Gastrocnemius medialis (tissue), 4 donors: ENCODE measurements at regions not wholly inside any gene's neighbourhood (a gene's known extent, or its start where the extent isn't known, plus 50 kb on each side); places are given as distances from the start of the nearest gene placed in this dataset.
"Not testable (repeated sequence)": the region's sequence is repeated elsewhere in the genome, so short reads cannot be mapped to it uniquely, and the experiment has no call there.

Experiments
- ATAC-seq, 2 donors: fragments of 150-250 bp; one replicate each; pipeline ENCODE4 v1.9.1; 2016
- DNase-seq, 2 donors: peaks; one replicate each; pipeline ENCODE4 v3.0.0-alpha.2; 2019
- H3K27ac ChIP-seq, 4 donors: fragments of 200-600 bp; sonication (generic); 1 replicate in 1 of 4; 2 replicates in 3 of 4; pipeline ENCODE4 v1.5.1; 2016 to 2018; ENCODE audit warnings: mild to moderate bottlenecking in 2 of 4, moderate library complexity in 1 of 4
- H3K27me3 ChIP-seq, 3 donors: fragments of 200-600 bp; sonication (generic) in 2 of 3; 1 replicate in 1 of 3; 2 replicates in 2 of 3; pipeline versions ENCODE4 v1.5.1 to v1.6.0; 2016 to 2019; ENCODE audit warnings: mild to moderate bottlenecking in 1 of 3, moderate library complexity in 1 of 3
- H3K36me3 ChIP-seq, 2 donors: fragments of 200-600 bp; sonication (generic) in 1 of 2; one replicate each; pipeline ENCODE4 v1.5.1; 2017 to 2018
- H3K4me1 ChIP-seq, 2 donors: fragments of 200-600 bp; sonication (generic) in 1 of 2; one replicate each; pipeline ENCODE4 v1.5.1; 2016 to 2017; ENCODE audit warnings: mild to moderate bottlenecking in 2 of 2
- H3K4me3 ChIP-seq, 4 donors: fragments of 200-600 bp; sonication (generic) in 3 of 4; 1 replicate in 1 of 4; 2 replicates in 3 of 4; pipeline ENCODE4 v1.5.1; 2016 to 2019; ENCODE audit warnings: mild to moderate bottlenecking in 2 of 4
- H3K9me3 ChIP-seq, 3 donors: fragments of 200-600 bp; sonication (generic) in 2 of 3; 1 replicate in 1 of 3; 2 replicates in 2 of 3; pipeline ENCODE4 v1.5.1; 2016 to 2019
- CTCF ChIP-seq, 5 experiments: fragments of 450-650 bp in 3 of 5; fragments of 200-600 bp in 2 of 5; sonication (generic) in 2 of 5; IDR thresholded peaks in 4 of 5; conservative IDR thresholded peaks in 1 of 5; 1 replicate in 4 of 5; 2 replicates in 1 of 5; pipeline ENCODE4 v1.5.1; 2016 to 2019; ENCODE audit warnings: antibody characterized with exemption in 5 of 5, mild to moderate bottlenecking in 3 of 5, moderate library complexity in 3 of 5
- POLR2A ChIP-seq, 2 donors: fragments of 450-650 bp; IDR thresholded peaks; one replicate each; pipeline ENCODE4 v1.6.1; 2017; ENCODE audit warnings: antibody characterized with exemption in 2 of 2, mild to moderate bottlenecking in 2 of 2, moderate library complexity in 2 of 2
- in situ Hi-C, 4 donors: fragments of 200-750 bp; cut with MboI; loops; one replicate each; pipeline versions ENCODE4 v1.15.0 to v1.8.0; 2017; ENCODE audit warnings: low sequenced_read_pairs in 4 of 4
- intact Hi-C: fragments of 100-400 bp; cut with DNase I; formaldehyde crosslinking; loops from one replicate; pipeline ENCODE4 v1.15.1; 2023; ENCODE audit warnings: low total_unique reads

GRCh38 chr16:21487956-21488355 is 111.4 kb upstream of the METTL9 start:
- TF ChIP-seq CTCF (IDR thresholded peaks at IDR 0.05 in 4 of 5, conservative IDR thresholded peaks at IDR 0.05 in 1 of 5): peak in 1 of 5 experiments; percentile 19
- intact Hi-C loops, H3K36me3 ChIP-seq, H3K9me3 ChIP-seq, H3K4me1 ChIP-seq, H3K4me3 ChIP-seq, in situ Hi-C loops, H3K27me3 ChIP-seq, ATAC-seq, DNase-seq: not testable (repeated sequence)
- H3K27ac ChIP-seq: peak overlapping the region in 2 of 4 donors; percentile 33 to 52

GRCh38 chr16:21499046-21499445 is 100.3 kb upstream of the METTL9 start:
- H3K9me3 ChIP-seq, in situ Hi-C loops, H3K27me3 ChIP-seq, intact Hi-C loops, H3K4me1 ChIP-seq, H3K36me3 ChIP-seq, ATAC-seq, H3K4me3 ChIP-seq: not testable (repeated sequence)
- peak; percentile 1 to 16 for DNase-seq
- H3K27ac ChIP-seq: peak overlapping the region in 2 of 4 donors; percentile 63 to 64

GRCh38 chr16:21501223-21501868 is 98.0 kb upstream of the METTL9 start:
- Histone ChIP-seq H3K27ac (peak overlapping the region; percentile 93 to 100 (median 96)), H3K4me1 (peaks cover 21 to 23% of the 10 kb centered on the region in 2 donors), H3K4me3 (peak overlapping the region; percentile 81 to 98 (median 92))
- H3K9me3 ChIP-seq, intact Hi-C loops, H3K36me3 ChIP-seq, in situ Hi-C loops, H3K27me3 ChIP-seq: not testable (repeated sequence)
- ATAC-seq (peak; percentile 23 to 29), DNase-seq (peak; percentile 9 to 60)

GRCh38 chr16:21501869-21502667 is 97.3 kb upstream of the METTL9 start:
- H3K27ac ChIP-seq: peak overlapping the region; percentile 93 to 100 (median 96)
- intact Hi-C loops (no loop called here), in situ Hi-C loops (no loop called here)
- H3K9me3 ChIP-seq: no peaks in the 10 kb centered on the region
- DNase-seq: peak; percentile 83 to 96
- no peaks in the 10 kb centered on the region for H3K36me3 ChIP-seq
- peak; percentile 75 to 77 for ATAC-seq
- peak; percentile 97 for TF ChIP-seq POLR2A (IDR thresholded peaks at IDR 0.05)
- peak in 1 of 5 experiments; percentile 16 for TF ChIP-seq CTCF (IDR thresholded peaks at IDR 0.05 in 4 of 5, conservative IDR thresholded peaks at IDR 0.05 in 1 of 5)
- H3K4me3 ChIP-seq: peak overlapping the region; percentile 81 to 98 (median 92)
- no peaks in the 10 kb centered on the region for H3K27me3 ChIP-seq
- peaks cover 28 to 31% of the 10 kb centered on the region in 2 donors for H3K4me1 ChIP-seq

GRCh38 chr16:21503574-21503920 is 95.8 kb upstream of the METTL9 start:
- in situ Hi-C loops, intact Hi-C loops, ATAC-seq, H3K4me3 ChIP-seq, H3K9me3 ChIP-seq, DNase-seq, H3K27me3 ChIP-seq, H3K36me3 ChIP-seq: not testable (repeated sequence)
- H3K4me1 ChIP-seq: peaks cover 42 to 44% of the 10 kb centered on the region in 2 donors
- H3K27ac ChIP-seq: peak overlapping the region; percentile 93 to 100 (median 96)

- H3K36me3 ChIP-seq, intact Hi-C loops, ATAC-seq, H3K27me3 ChIP-seq, H3K9me3 ChIP-seq, H3K4me3 ChIP-seq, in situ Hi-C loops: not testable (repeated sequence)
- peaks cover 48 to 51% of the 10 kb centered on the region in 2 donors for H3K4me1 ChIP-seq
- peak; percentile 1 to 23 for DNase-seq
- peak overlapping the region; percentile 93 to 100 (median 96) for H3K27ac ChIP-seq
Measured at GRCh38 chr16:21503941-21504832, 95.2 kb upstream of the METTL9 start.

GRCh38 chr16:21505751-21506520 is 93.4 kb upstream of the METTL9 start:
- H3K4me3 ChIP-seq, in situ Hi-C loops, H3K36me3 ChIP-seq, intact Hi-C loops, H3K27me3 ChIP-seq, H3K9me3 ChIP-seq: not testable (repeated sequence)
- Histone ChIP-seq H3K4me1 (peaks cover 63 to 68% of the 10 kb centered on the region in 2 donors), H3K27ac (peak overlapping the region; percentile 93 to 100 (median 96))
- ATAC-seq: peak in 1 of 2 donors; percentile 15
- peak; percentile 30 to 77 for DNase-seq
